ENCODE measurements at regions not wholly inside any gene's neighbourhood (a gene's known extent, or its start where the extent isn't known, plus 50 kb on each side); places are given as distances from the start of the nearest gene placed in this dataset.

DNA sequence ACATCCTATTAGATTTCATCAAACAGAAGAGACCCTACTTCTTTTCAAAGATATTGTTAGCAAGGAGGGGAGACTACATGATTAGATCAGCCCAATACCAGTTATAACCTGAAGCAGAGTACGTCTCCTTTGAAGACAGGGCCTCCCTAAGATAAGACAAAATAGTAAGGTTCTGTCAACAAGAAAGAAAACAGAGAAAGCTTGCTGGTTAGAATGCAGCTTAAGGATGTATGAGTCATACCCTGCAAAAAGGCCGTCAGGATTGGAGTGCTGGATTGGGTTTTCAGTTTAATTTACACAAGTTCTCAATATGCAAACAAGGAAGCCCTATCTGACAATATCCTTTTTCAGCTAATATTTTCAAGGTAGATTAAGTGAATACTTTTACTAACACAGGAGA is 1581.2 kb upstream of the WWC1 start:
- no peaks in the 10 kb centered on the region for H3K27me3 ChIP-seq (ENCODE audit: control insufficient read depth in 2 of 2, insufficient read depth in 2 of 2, low read length in 2 of 2)
- intact Hi-C loops (cut with micrococcal nuclease), result no loop called here
- no peaks in the 10 kb centered on the region for H3K4me1 Mint-ChIP-seq
- no peak overlapping the region for H3K4me3 ChIP-seq (replicated peaks in 1 of 3; ENCODE audit: low read depth in 2 of 3, low read length in 3 of 3)
- no peak overlapping the region for H3K27ac ChIP-seq (ENCODE audit: low read depth in 1 of 2, low read length in 2 of 2)
- no peak overlapping the region for H3K27ac Mint-ChIP-seq
- H3K9me3 ChIP-seq (replicated peaks in 1 of 2; ENCODE audit: control insufficient read depth in 1 of 2, insufficient read depth in 1 of 2, low read length in 2 of 2), result peaks cover 10 to 12% of the 10 kb centered on the region in 2 donors
- H4K20me1 ChIP-seq (ENCODE audit: insufficient read depth, low read length), result no peaks in the 10 kb centered on the region
- no CpG with 5 or more reads among the region's 2 CpGs for WGBS (ENCODE audit: insufficient coverage)
- H3K4me3 Mint-ChIP-seq, result no peak overlapping the region
- H3K36me3 Mint-ChIP-seq, result no peaks in the 10 kb centered on the region
- H3K9ac ChIP-seq (ENCODE audit: insufficient read depth, low read length, poor library complexity, severe bottlenecking), result no peak overlapping the region
- H3K9me3 Mint-ChIP-seq, result peaks cover 4 to 14% (median 8%) of the 10 kb centered on the region in 7 donors
- H3K36me3 ChIP-seq (replicated peaks in 1 of 2; ENCODE audit: control insufficient read depth in 1 of 2, insufficient read depth in 2 of 2, low read length in 2 of 2), result no peaks in the 10 kb centered on the region
- no peak for DNase-seq
- no peaks in the 10 kb centered on the region for H3K4me1 ChIP-seq (ENCODE audit: control insufficient read depth in 1 of 2, insufficient read depth in 2 of 2, low read length in 2 of 2)
- H3K4me2 ChIP-seq (replicated peaks; ENCODE audit: extremely low read depth, low read length, poor library complexity, severe bottlenecking), result no peak overlapping the region
- no peak overlapping the region for H2AFZ ChIP-seq (ENCODE audit: insufficient read depth, low read depth, low read length, poor library complexity, severe bottlenecking)
- no peaks in the 10 kb centered on the region for H3K79me2 ChIP-seq (ENCODE audit: insufficient read depth, low read length)
- peaks cover 0 to 2% (median 0%) of the 10 kb centered on the region in 3 donors for H3K27me3 Mint-ChIP-seq (ENCODE audit: low read depth in 3 of 3)
- TF ChIP-seq, protein P1, sequence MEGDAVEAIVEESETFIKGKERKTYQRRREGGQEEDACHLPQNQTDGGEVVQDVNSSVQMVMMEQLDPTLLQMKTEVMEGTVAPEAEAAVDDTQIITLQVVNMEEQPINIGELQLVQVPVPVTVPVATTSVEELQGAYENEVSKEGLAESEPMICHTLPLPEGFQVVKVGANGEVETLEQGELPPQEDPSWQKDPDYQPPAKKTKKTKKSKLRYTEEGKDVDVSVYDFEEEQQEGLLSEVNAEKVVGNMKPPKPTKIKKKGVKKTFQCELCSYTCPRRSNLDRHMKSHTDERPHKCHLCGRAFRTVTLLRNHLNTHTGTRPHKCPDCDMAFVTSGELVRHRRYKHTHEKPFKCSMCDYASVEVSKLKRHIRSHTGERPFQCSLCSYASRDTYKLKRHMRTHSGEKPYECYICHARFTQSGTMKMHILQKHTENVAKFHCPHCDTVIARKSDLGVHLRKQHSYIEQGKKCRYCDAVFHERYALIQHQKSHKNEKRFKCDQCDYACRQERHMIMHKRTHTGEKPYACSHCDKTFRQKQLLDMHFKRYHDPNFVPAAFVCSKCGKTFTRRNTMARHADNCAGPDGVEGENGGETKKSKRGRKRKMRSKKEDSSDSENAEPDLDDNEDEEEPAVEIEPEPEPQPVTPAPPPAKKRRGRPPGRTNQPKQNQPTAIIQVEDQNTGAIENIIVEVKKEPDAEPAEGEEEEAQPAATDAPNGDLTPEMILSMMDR (IDR thresholded peaks at IDR 0.05), result no peak

DNA sequence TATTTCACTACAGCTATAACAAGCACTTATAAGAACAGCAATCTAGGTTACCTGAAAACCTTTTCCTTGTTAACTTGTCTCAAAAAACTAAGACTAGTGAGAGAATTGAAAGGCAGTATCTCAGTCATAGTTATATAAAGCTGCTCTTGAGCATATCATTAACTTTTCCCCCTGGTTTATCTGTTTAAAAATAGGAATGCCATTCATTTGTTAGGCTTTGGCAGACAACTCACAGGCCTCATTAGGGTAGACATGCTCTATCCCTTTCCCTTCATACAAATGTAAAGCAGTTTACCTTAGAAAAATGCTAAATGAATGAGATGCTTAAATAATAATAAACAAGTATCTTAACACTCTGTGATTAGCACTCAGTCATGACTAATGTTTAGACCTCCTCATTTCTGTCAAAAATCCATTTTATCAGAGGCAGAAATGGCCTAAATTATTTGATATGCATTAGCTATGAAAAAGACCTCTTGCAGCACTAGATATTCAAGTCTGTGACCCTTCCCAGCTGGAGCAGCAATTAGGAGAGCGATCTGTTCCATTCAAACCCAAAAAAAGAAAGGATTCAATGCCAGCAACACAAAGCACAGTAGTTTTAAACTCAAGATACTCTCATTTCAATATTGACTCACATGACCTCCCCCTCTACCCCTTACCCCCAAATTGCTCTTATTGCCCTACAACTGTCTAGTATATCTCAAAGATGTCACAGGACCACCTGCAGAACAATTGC is 1578.8 kb upstream of the WWC1 start:
- Histone ChIP-seq H3K27ac (ENCODE audit: low read depth in 1 of 2, low read length in 2 of 2) (no peak overlapping the region), H3K4me2 (replicated peaks; ENCODE audit: extremely low read depth, low read length, poor library complexity, severe bottlenecking) (no peak overlapping the region), H4K20me1 (ENCODE audit: insufficient read depth, low read length) (no peaks in the 10 kb centered on the region), H3K4me1 (ENCODE audit: control insufficient read depth in 1 of 2, insufficient read depth in 2 of 2, low read length in 2 of 2) (no peaks in the 10 kb centered on the region), H3K9ac (ENCODE audit: insufficient read depth, low read length, poor library complexity, severe bottlenecking) (no peak overlapping the region), H2AFZ (ENCODE audit: insufficient read depth, low read depth, low read length, poor library complexity, severe bottlenecking) (no peak overlapping the region), H3K79me2 (ENCODE audit: insufficient read depth, low read length) (no peaks in the 10 kb centered on the region), H3K9me3 (replicated peaks in 1 of 2; ENCODE audit: control insufficient read depth in 1 of 2, insufficient read depth in 1 of 2, low read length in 2 of 2) (peaks cover 11 to 18% of the 10 kb centered on the region in 2 donors), H3K27me3 (ENCODE audit: control insufficient read depth in 2 of 2, insufficient read depth in 2 of 2, low read length in 2 of 2) (no peaks in the 10 kb centered on the region), H3K4me3 (replicated peaks in 1 of 3; ENCODE audit: low read depth in 2 of 3, low read length in 3 of 3) (no peak overlapping the region), H3K36me3 (replicated peaks in 1 of 2; ENCODE audit: control insufficient read depth in 1 of 2, insufficient read depth in 2 of 2, low read length in 2 of 2) (no peaks in the 10 kb centered on the region)
- no peaks in the 10 kb centered on the region for H3K36me3 Mint-ChIP-seq
- H3K27me3 Mint-ChIP-seq (ENCODE audit: low read depth in 3 of 3), result peaks cover 0 to 2% (median 0%) of the 10 kb centered on the region in 3 donors
- intact Hi-C loops (cut with micrococcal nuclease), result no loop called here
- TF ChIP-seq, protein P1 (IDR thresholded peaks at IDR 0.05), result no peak
- DNase-seq, result no peak
- peaks cover 5 to 24% (median 11%) of the 10 kb centered on the region in 7 donors for H3K9me3 Mint-ChIP-seq
- WGBS (ENCODE audit: insufficient coverage), result 88% methylated on average over 1 of the region's 1 CpG
- no peaks in the 10 kb centered on the region for H3K4me1 Mint-ChIP-seq
- H3K4me3 Mint-ChIP-seq, result no peak overlapping the region
- no peak overlapping the region for H3K27ac Mint-ChIP-seq

Data from CD14-positive monocyte (primary cell).